ENCODE measurements at regions not wholly inside any gene's neighbourhood (a gene's known extent, or its start where the extent isn't known, plus 50 kb on each side); places are given as distances from the start of the nearest gene placed in this dataset.

- in situ Hi-C loops (cut with MboI; ENCODE audit: low pct_unique_long_range_greater_than_20kb, low sequenced_read_pairs, unreplicated experiment), result no loop called here
- no peak for DNase-seq (ENCODE audit: low spot score)
- TF ChIP-seq, protein P1, sequence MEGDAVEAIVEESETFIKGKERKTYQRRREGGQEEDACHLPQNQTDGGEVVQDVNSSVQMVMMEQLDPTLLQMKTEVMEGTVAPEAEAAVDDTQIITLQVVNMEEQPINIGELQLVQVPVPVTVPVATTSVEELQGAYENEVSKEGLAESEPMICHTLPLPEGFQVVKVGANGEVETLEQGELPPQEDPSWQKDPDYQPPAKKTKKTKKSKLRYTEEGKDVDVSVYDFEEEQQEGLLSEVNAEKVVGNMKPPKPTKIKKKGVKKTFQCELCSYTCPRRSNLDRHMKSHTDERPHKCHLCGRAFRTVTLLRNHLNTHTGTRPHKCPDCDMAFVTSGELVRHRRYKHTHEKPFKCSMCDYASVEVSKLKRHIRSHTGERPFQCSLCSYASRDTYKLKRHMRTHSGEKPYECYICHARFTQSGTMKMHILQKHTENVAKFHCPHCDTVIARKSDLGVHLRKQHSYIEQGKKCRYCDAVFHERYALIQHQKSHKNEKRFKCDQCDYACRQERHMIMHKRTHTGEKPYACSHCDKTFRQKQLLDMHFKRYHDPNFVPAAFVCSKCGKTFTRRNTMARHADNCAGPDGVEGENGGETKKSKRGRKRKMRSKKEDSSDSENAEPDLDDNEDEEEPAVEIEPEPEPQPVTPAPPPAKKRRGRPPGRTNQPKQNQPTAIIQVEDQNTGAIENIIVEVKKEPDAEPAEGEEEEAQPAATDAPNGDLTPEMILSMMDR (IDR thresholded peaks at IDR 0.05; ENCODE audit: extremely low read depth, insufficient read depth, missing control alignments), result no peak
Measured at GRCh38 chr10:90604636-90605035, 253.2 kb downstream of the HTR7 start.

GRCh38 chr10:90605506-90605905, 252.3 kb downstream of the HTR7 start:
- in situ Hi-C loops (cut with MboI; ENCODE audit: low pct_unique_long_range_greater_than_20kb, low sequenced_read_pairs, unreplicated experiment), result no loop called here
- DNase-seq (ENCODE audit: low spot score), result no peak
- TF ChIP-seq, protein P1 (IDR thresholded peaks at IDR 0.05; ENCODE audit: extremely low read depth, insufficient read depth, missing control alignments), result no peak

DNA sequence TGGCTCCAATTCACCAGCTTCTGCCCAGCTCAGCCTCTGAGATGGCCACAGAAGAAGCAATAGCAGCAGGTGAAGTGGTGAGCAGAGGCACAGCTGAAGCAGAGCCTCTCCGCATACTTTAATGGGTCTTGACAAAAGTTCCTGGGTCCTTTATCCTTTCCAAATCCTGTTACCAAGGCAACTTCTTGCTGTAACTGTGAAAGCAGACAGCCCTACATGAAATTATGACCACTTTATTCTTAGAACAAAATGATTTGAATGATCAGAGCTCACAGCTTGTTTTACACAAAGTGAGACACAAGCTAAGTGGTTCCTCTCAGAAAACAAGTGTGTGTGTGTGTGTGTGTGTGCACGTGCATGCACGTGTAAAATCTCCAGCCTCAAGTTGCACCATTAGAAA, 245.6 kb downstream of the HTR7 start:
- TF ChIP-seq, protein P1 (IDR thresholded peaks at IDR 0.05; ENCODE audit: extremely low read depth, insufficient read depth, missing control alignments), result no peak
- no peak for DNase-seq (ENCODE audit: low spot score)
- in situ Hi-C loops (cut with MboI; ENCODE audit: low pct_unique_long_range_greater_than_20kb, low sequenced_read_pairs, unreplicated experiment), result no loop called here

DNA sequence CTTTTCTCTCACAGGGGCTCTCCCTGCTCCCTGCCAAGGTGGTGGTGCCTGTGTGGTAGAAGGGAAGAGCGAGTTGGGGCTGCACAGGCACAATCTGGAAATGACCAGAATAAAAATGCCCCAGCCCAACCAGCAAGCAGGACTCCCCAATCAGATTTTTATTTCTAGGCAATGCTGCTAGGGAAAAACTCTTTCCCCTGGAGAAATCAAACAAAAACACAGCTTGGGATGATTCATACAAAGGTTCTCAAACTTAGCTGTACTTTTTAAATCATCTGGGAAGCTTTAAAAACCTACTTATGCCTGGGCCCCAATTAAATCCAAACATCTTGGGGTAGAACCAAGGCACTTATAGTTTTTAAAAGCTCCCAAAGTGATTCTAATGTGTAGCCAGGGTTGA, 243.2 kb downstream of the HTR7 start:
- TF ChIP-seq, protein P1 (IDR thresholded peaks at IDR 0.05; ENCODE audit: extremely low read depth, insufficient read depth, missing control alignments), result no peak
- in situ Hi-C loops (cut with MboI; ENCODE audit: low pct_unique_long_range_greater_than_20kb, low sequenced_read_pairs, unreplicated experiment), result no loop called here
- no peak for DNase-seq (ENCODE audit: low spot score)

GRCh38 chr10:90621577-90621976, 236.3 kb downstream of the HTR7 start:
- in situ Hi-C loops (cut with MboI; ENCODE audit: low pct_unique_long_range_greater_than_20kb, low sequenced_read_pairs, unreplicated experiment), result no loop called here
- TF ChIP-seq, protein P1 (IDR thresholded peaks at IDR 0.05; ENCODE audit: extremely low read depth, insufficient read depth, missing control alignments), result no peak
- DNase-seq (ENCODE audit: low spot score), result no peak

DNA sequence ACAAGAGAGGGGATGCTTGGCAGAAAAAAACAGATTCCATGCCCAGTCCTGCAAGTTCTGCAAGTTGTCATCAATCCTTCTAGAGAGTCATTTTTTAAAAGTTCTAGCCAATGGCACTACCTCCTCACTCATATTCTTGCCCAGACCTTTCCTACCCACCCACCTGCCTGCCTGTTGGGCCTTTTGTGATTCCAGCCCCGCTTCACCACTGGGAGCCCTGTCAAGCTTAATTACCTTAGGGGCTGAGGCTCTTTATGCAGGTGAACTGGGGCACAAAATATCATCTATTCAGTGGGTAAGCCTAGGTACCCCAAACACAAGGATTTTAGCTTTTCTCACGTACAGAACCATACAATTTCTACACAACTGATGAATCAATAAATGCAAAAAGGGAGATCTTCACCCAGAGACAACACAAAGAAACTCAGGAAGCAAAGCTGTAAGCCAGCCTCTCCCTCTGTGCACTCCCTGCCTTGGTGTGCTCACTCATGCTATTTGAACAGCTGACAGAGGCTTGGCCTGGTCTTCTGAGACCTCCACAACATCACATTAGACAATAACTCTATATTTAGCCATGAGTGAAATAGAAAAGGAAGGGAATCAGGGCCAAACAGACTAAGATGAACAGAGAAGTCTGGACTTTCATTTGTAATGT, 222.6 kb downstream of the HTR7 start:
- in situ Hi-C loops (cut with MboI; ENCODE audit: low pct_unique_long_range_greater_than_20kb, low sequenced_read_pairs, unreplicated experiment), result no loop called here
- no peak for DNase-seq (ENCODE audit: low spot score)
- TF ChIP-seq, protein P1 (IDR thresholded peaks at IDR 0.05; ENCODE audit: extremely low read depth, insufficient read depth, missing control alignments), result no peak
